ENCODE measurements at regions not wholly inside any gene's neighbourhood (a gene's known extent, or its start where the extent isn't known, plus 50 kb on each side); places are given as distances from the start of the nearest gene placed in this dataset.

DNA sequence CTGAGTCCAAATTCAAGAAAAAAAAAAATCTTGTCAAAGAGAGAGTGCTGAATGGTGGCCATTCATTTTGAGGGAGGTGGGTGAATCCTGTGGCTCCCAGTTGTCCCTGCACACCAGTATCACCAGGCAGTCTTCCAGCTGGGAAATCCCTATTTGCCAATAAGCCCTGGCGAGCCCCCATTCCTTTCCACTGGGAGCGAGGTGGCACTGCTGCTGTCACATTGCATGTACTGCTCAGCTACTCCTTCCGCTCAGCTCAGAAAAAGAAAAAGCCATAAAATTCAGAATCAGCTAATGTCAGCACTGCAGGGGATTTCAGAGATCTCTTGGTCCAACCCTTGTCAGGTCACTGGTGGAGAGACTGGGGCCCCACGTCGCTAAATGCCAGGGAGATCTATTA is 298.5 kb downstream of the OMA1 start:
- TF ChIP-seq, protein P1, sequence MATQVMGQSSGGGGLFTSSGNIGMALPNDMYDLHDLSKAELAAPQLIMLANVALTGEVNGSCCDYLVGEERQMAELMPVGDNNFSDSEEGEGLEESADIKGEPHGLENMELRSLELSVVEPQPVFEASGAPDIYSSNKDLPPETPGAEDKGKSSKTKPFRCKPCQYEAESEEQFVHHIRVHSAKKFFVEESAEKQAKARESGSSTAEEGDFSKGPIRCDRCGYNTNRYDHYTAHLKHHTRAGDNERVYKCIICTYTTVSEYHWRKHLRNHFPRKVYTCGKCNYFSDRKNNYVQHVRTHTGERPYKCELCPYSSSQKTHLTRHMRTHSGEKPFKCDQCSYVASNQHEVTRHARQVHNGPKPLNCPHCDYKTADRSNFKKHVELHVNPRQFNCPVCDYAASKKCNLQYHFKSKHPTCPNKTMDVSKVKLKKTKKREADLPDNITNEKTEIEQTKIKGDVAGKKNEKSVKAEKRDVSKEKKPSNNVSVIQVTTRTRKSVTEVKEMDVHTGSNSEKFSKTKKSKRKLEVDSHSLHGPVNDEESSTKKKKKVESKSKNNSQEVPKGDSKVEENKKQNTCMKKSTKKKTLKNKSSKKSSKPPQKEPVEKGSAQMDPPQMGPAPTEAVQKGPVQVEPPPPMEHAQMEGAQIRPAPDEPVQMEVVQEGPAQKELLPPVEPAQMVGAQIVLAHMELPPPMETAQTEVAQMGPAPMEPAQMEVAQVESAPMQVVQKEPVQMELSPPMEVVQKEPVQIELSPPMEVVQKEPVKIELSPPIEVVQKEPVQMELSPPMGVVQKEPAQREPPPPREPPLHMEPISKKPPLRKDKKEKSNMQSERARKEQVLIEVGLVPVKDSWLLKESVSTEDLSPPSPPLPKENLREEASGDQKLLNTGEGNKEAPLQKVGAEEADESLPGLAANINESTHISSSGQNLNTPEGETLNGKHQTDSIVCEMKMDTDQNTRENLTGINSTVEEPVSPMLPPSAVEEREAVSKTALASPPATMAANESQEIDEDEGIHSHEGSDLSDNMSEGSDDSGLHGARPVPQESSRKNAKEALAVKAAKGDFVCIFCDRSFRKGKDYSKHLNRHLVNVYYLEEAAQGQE (IDR thresholded peaks at IDR 0.05; ENCODE audit: insufficient read depth in 1 of 2, low read depth in 2 of 2, low read length in 2 of 2), result no peak
- TF ChIP-seq TAF1 (IDR thresholded peaks at IDR 0.05; ENCODE audit: borderline replicate concordance, insufficient read depth, low read length) (no peak), POLR2AphosphoS5 (IDR thresholded peaks at IDR 0.05; ENCODE audit: low read depth, low read length) (no peak), SIN3A (IDR thresholded peaks at IDR 0.05; ENCODE audit: borderline replicate concordance, insufficient read depth, low read length) (no peak), FOXP2 (optimal IDR thresholded peaks at IDR 0.05; ENCODE audit: borderline replicate concordance, extremely low read depth, extremely low read length, insufficient read depth) (no peak)
